K562 (cell line): ENCODE measurements at regions not wholly inside any gene's neighbourhood (a gene's known extent, or its start where the extent isn't known, plus 50 kb on each side); places are given as distances from the start of the nearest gene placed in this dataset.
A peak's percentile ranks its signal among the peaks of the same experiment; 100 is the strongest.

ENCODE experiments used
- ATAC-seq: fragments of 200-7000 bp; cut with Tn5 transposase; 3 replicates; pipeline ENCODE4 v1.9.1; 2020; ENCODE audit warnings: moderate library complexity
- BruUV-seq: library from RNA; stranded (reverse); fragments of 400-500 nt; replicated peaks from 2 replicates; lab custom pipeline; 2021; lab: Mats Ljungman, UMichigan
- CTCF ChIA-PET: fragments of 300-600 bp; formaldehyde crosslinking; extraction: SDS; loops from one replicate; lab custom pipeline; 2021; ENCODE audit warnings: low intra/inter-chr PET ratio; lab: Yijun Ruan, JAX
- POLR2A ChIA-PET: fragments of 300-600, 350-650 bp; sonication (Branson Sonifier 250); formaldehyde crosslinking; extraction: SDS; loops from one replicate; lab custom pipeline; 2021; ENCODE audit warnings: antibody characterized with exemption, inconsistent platforms; lab: Yijun Ruan, JAX
- DNase-seq, 4 experiments: peaks; one replicate each; pipeline versions ENCODE4 v3.0.0 to v3.0.0-alpha.2; 2011 to 2018; ENCODE audit warnings: low spot score in 3 of 4, mixed read lengths in 3 of 4; ENCODE audit errors: extremely low read depth in 1 of 4
- FAIRE-seq: peaks from 2 replicates; lab custom pipeline; 2011; peaks lifted over from hg19 to GRCh38; lab: Jason Lieb, UNC
- H2AFZ ChIP-seq: 2 replicates; pipeline ENCODE4 v1.6.0; 2011; ENCODE audit warnings: low read depth, low read length, control low read depth, inconsistent platforms
- H3K27ac ChIP-seq: fragments of 200-600 bp; 3 replicates; pipeline ENCODE4 v1.8.0; 2011; ENCODE audit warnings: low read depth, mild to moderate bottlenecking, control low read depth, inconsistent platforms, low read length, moderate library complexity, mixed read lengths; ENCODE audit errors: extremely low read depth
- H3K27me3 ChIP-seq, 2 experiments: fragments of 300-600 bp in 1 of 2; 2 replicates in 1 of 2; 3 replicates in 1 of 2; pipeline versions ENCODE4 v1.6.0 to v1.8.0; 2011; ENCODE audit warnings: inconsistent platforms in 2 of 2, low read length in 2 of 2, mild to moderate bottlenecking in 1 of 2, mixed read lengths in 1 of 2, moderate library complexity in 1 of 2; ENCODE audit not compliant: control insufficient read depth in 2 of 2, insufficient read depth in 2 of 2
- H3K36me3 ChIP-seq: fragments of 300-600 bp; 3 replicates; pipeline ENCODE4 v1.8.0; 2011; ENCODE audit warnings: mild to moderate bottlenecking, low read length, inconsistent platforms; ENCODE audit not compliant: control insufficient read depth, insufficient read depth
- H3K4me1 ChIP-seq, 2 experiments: fragments of 200-600 bp in 1 of 2; replicated peaks in 1 of 2; 2 replicates in 1 of 2; 3 replicates in 1 of 2; pipeline versions ENCODE4 v1.5.1 to v1.8.0; 2011; ENCODE audit warnings: inconsistent platforms in 2 of 2, low read length in 2 of 2, mild to moderate bottlenecking in 1 of 2, mixed read lengths in 1 of 2, moderate library complexity in 1 of 2; ENCODE audit not compliant: control insufficient read depth in 2 of 2, insufficient read depth in 2 of 2
- H3K4me2 ChIP-seq: 2 replicates; pipeline ENCODE4 v1.6.1; 2011; ENCODE audit warnings: low read length, control low read depth, inconsistent platforms, mixed read lengths; ENCODE audit not compliant: insufficient read depth
- H3K4me3 ChIP-seq: fragments of 200-600 bp; sonication (generic), shearing (Covaris generic); 2 replicates; pipeline ENCODE4 v1.5.1; 2016; ENCODE audit warnings: control low read depth, inconsistent platforms
- H3K79me2 ChIP-seq: fragments of 200-600 bp; 3 replicates; pipeline ENCODE4 v1.8.0; 2011; ENCODE audit warnings: low read length, inconsistent platforms; ENCODE audit not compliant: control insufficient read depth, insufficient read depth
- H3K9ac ChIP-seq, 2 experiments: 2 replicates each; pipeline versions ENCODE4 v1.6.0 to v1.6.1; 2011; ENCODE audit warnings: low read depth in 2 of 2, low read length in 2 of 2, control low read depth in 1 of 2, inconsistent platforms in 1 of 2, mild to moderate bottlenecking in 1 of 2, mixed read lengths in 1 of 2; ENCODE audit not compliant: insufficient read depth in 1 of 2
- H3K9me1 ChIP-seq: one replicate; pipeline ENCODE4 v1.6.0; 2011; ENCODE audit warnings: inconsistent platforms, mild to moderate bottlenecking, low read length, moderate library complexity; ENCODE audit not compliant: control insufficient read depth, insufficient read depth
- H3K9me3 ChIP-seq: replicated peaks from 2 replicates; pipeline ENCODE4 v1.5.1; 2011; ENCODE audit warnings: low read depth, low read length, inconsistent platforms; ENCODE audit not compliant: control insufficient read depth, insufficient read depth
- H4K20me1 ChIP-seq: replicated peaks from 2 replicates; pipeline ENCODE4 v1.6.1; 2011; ENCODE audit warnings: low read length, inconsistent platforms, mixed read lengths; ENCODE audit not compliant: control insufficient read depth, insufficient read depth
- KHSRP ChIP-seq: fragments of 450-650 bp; IDR thresholded peaks from 2 replicates; pipeline ENCODE4 v1.6.1; 2017
- NRF1 ChIP-seq, 2 experiments: fragments of 450-650 bp; IDR thresholded peaks in 1 of 2; conservative IDR thresholded peaks in 1 of 2; 2 replicates each; pipeline ENCODE4 v1.6.1; 2014; ENCODE audit warnings: mild to moderate bottlenecking in 2 of 2
- WGBS: fragments of 100-300 bp; shearing (Covaris generic); methylation state at CpG from one replicate; pipeline ENCODE4 v1.1.6; 2016; ENCODE audit warnings: low coverage, mixed read lengths; ENCODE audit not compliant: insufficient coverage; ENCODE audit errors: missing lambda C conversion rate; 5-methylcytosine and 5-hydroxymethylcytosine counted together
- in situ Hi-C: fragments of 300-500 bp; cut with MboI; formaldehyde crosslinking; loops from 4 replicates; pipeline ENCODE4 v1.15.0; 2018; ENCODE audit warnings: inconsistent platforms, mixed read lengths
- intact Hi-C: fragments of 100-400 bp; cut with micrococcal nuclease; formaldehyde crosslinking; loops from 2 replicates; pipeline ENCODE4 v1.14.2; 2022
- TF ChIP-seq, protein P1 (sequence below), 2 experiments: fragments of 450-650 bp; IDR thresholded peaks; 2 replicates each; pipeline ENCODE4 v1.6.1; 2016; ENCODE audit warnings: mild to moderate bottlenecking in 2 of 2, borderline replicate concordance in 1 of 2, low read depth in 1 of 2, moderate library complexity in 1 of 2

DNA sequence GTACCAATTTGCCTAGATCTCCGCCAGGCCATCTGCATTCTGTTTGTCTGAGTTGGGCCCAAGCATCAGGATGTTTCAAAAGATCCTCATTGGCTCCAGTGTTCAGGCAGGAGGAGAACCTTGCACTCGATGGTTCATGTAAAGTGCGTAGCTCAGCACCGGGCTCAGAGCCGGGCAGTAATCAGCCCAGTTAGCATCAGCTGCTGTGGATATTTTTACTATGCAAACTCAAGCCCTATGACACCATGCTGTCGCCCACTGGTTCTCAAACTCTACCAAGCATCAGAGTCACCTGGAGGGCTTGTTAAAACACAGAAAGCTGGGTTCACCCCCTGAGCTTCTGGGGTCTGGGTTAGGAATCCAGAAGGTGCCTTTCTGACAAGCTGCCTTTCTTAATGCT lies 310.8 kb downstream of the SHQ1 start (continued):
- TF ChIP-seq, protein P1, sequence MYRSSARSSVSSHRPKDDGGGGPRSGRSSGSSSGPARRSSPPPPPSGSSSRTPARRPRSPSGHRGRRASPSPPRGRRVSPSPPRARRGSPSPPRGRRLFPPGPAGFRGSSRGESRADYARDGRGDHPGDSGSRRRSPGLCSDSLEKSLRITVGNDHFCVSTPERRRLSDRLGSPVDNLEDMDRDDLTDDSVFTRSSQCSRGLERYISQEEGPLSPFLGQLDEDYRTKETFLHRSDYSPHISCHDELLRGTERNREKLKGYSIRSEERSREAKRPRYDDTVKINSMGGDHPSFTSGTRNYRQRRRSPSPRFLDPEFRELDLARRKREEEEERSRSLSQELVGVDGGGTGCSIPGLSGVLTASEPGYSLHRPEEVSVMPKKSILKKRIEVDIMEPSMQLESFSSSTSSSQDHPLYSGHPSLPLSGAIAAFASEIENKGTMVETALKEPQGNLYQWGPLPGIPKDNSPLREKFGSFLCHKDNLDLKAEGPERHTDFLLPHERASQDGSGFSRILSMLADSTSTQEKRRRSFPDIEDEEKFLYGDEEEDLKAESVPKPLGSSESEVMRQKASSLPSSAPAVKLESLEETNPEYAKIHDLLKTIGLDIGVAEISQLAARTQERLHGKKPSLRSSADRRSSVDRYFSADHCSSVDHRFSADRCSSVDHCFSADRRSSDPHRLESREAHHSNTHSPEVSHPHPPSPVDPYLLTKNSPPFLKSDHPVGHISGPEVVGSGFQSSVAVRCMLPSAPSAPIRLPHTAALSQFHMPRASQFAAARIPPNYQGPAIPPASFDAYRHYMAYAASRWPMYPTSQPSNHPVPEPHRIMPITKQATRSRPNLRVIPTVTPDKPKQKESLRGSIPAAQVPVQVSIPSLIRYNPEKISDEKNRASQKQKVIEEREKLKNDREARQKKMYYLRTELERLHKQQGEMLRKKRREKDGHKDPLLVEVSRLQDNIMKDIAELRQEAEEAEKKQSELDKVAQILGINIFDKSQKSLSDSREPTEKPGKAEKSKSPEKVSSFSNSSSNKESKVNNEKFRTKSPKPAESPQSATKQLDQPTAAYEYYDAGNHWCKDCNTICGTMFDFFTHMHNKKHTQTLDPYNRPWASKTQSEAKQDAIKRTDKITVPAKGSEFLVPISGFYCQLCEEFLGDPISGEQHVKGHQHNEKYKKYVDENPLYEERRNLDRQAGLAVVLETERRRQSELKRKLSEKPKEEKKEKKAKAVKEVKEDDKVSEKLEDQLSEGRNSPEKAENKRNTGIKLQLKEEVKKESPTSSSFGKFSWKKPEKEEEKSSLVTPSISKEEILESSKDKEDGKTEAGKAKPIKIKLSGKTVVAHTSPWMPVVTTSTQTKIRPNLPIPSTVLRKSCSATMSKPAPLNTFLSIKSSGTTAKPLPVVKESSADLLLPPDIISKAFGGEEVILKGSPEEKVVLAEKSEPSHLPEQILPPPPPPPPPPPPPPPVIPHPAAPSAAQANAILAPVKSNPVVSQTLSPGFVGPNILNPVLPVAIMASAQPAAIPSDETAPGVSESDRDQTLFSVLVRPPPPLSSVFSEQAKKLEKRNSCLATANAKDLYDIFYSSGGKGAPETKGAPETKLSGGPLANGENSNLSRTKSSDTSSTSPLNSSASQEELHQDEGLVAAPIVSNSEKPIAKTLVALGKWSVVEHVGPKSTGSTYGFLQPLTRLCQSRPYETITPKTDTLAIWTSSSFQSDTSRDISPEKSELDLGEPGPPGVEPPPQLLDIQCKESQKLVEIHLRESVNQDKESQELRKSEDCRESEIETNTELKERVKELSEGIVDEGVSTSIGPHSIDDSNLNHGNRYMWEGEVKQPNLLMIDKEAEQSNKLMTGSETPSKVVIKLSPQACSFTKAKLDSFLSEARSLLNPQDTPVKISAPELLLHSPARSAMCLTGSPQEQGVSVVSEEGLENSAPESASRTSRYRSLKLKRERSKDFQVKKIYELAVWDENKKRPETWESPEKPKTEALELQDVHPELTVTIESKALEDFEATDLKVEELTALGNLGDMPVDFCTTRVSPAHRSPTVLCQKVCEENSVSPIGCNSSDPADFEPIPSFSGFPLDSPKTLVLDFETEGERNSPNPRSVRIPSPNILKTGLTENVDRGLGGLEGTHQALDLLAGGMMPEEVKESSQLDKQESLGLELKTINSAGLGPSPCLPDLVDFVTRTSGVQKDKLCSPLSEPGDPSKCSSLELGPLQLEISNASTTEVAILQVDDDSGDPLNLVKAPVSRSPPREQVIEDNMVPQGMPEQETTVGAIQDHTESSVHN (IDR thresholded peaks at IDR 0.05; ENCODE audit: borderline replicate concordance in 1 of 2, low read depth in 1 of 2), result no peak

DNA sequence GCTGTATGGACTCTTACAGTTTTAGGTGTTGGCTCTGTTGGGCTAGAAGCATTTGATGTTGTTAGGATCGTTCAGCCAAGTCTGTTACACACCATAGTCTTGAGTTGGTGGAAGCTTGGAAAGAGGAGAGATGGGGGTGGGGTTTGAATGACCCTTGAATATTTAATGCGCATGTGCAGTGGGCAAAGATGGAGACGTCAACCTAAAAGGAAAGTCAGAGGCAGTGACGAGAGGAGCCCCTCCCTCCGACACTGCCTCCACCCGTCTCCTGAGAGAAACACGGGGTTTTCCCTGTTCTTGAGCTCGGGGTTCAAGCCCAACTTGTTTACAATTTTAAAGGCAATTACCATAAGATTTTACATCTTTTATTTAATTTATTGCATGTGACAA lies 311.4 kb downstream of the SHQ1 start:
- no peak overlapping the region for H2AFZ ChIP-seq
- in situ Hi-C loops, result no loop called here
- intact Hi-C loops, result no loop called here
- TF ChIP-seq KHSRP (no peak), NRF1 (conservative IDR thresholded peaks at IDR 0.05 in 1 of 2, IDR thresholded peaks at IDR 0.05 in 1 of 2) (peak; percentile 39 to 59; a peak in 3 of 4 replicates)
- TF ChIP-seq, all 486 proteins: peak for 1
- no peaks in the 10 kb centered on the region for H3K36me3 ChIP-seq
- no peak overlapping the region for H3K4me3 ChIP-seq
- BruUV-seq, result no TSS peak
- no peaks in the 10 kb centered on the region for H3K9me1 ChIP-seq
- H3K27me3 ChIP-seq, result no peaks in the 10 kb centered on the region
- H3K4me2 ChIP-seq, result no peak overlapping the region
- H3K79me2 ChIP-seq, result no peaks in the 10 kb centered on the region
- H3K9me3 ChIP-seq, result no peaks in the 10 kb centered on the region; the same call in 1 of the 2 replicates
- WGBS, result 45% methylated on average over 8 of the region's 8 CpGs
- no peaks in the 10 kb centered on the region for H4K20me1 ChIP-seq
- ChIA-PET POLR2A (no interaction called here), CTCF (no interaction called here)
- H3K4me1 ChIP-seq, result no peaks in the 10 kb centered on the region; a peak in 1 of 5 replicates
- FAIRE-seq (no peak), DNase-seq (no peak), ATAC-seq (no peak)
- no peak overlapping the region for H3K9ac ChIP-seq
- no peak overlapping the region for H3K27ac ChIP-seq
